ENCODE measurements at regions not wholly inside any gene's neighbourhood (a gene's known extent, or its start where the extent isn't known, plus 50 kb on each side); places are given as distances from the start of the nearest gene placed in this dataset.

DNA sequence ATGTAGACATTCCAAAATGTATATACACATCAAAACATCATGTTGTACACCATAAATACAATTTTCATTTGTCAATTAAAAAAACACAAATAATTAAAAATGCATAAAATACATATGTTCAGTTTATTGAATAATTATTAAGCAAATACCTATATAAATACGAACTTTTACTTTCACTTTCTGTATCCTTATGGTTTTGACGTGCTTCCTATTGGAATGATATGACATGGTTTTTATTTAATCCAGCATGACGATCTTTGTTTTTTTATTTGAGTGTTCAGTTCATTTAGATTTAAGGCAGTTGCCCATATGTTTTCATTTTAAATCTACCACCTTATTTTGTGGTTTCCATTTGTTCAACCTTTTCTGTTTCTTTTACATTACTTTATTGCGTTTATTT is 198.3 kb upstream of the PLET1 start:
- peaks cover 24% of the 10 kb centered on the region for H3K4me1 Mint-ChIP-seq (ENCODE audit: low read depth)
- H3K36me3 Mint-ChIP-seq (ENCODE audit: low read depth) = no peaks in the 10 kb centered on the region
- no peaks in the 10 kb centered on the region for H3K27me3 Mint-ChIP-seq (ENCODE audit: insufficient read depth)
- no peak for DNase-seq
- H3K9me3 Mint-ChIP-seq = no peaks in the 10 kb centered on the region
- H3K4me3 Mint-ChIP-seq = peak overlapping the region; percentile 94
- TF ChIP-seq, protein P1, sequence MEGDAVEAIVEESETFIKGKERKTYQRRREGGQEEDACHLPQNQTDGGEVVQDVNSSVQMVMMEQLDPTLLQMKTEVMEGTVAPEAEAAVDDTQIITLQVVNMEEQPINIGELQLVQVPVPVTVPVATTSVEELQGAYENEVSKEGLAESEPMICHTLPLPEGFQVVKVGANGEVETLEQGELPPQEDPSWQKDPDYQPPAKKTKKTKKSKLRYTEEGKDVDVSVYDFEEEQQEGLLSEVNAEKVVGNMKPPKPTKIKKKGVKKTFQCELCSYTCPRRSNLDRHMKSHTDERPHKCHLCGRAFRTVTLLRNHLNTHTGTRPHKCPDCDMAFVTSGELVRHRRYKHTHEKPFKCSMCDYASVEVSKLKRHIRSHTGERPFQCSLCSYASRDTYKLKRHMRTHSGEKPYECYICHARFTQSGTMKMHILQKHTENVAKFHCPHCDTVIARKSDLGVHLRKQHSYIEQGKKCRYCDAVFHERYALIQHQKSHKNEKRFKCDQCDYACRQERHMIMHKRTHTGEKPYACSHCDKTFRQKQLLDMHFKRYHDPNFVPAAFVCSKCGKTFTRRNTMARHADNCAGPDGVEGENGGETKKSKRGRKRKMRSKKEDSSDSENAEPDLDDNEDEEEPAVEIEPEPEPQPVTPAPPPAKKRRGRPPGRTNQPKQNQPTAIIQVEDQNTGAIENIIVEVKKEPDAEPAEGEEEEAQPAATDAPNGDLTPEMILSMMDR (IDR thresholded peaks at IDR 0.05) = no peak
- H3K27ac Mint-ChIP-seq = peak overlapping the region; percentile 80

DNA sequence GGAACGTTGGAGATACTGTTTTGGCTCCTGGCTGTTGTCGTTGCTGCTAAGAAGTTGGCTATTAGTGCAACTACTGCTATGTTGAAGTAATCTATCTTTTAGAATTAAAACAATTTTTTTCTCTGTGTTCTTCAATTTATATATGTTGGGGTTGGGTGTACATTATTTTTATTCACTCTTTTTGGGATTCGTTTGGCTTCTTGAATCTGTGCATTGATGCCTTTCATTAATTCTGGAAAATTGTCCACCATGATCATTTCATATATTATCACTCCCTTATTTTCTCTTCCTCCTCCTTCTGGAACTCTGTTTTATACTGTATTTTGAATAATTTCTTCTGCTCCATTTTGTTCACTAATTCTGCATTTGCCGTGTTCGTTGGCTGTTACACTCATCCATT is 199.5 kb upstream of the PLET1 start:
- Mint-ChIP-seq H3K36me3 (ENCODE audit: low read depth) (no peaks in the 10 kb centered on the region), H3K4me3 (no peak overlapping the region), H3K9me3 (no peaks in the 10 kb centered on the region), H3K4me1 (ENCODE audit: low read depth) (peaks cover 18% of the 10 kb centered on the region), H3K27ac (no peak overlapping the region), H3K27me3 (ENCODE audit: insufficient read depth) (no peaks in the 10 kb centered on the region)
- TF ChIP-seq, protein P1 (IDR thresholded peaks at IDR 0.05) = no peak
- DNase-seq = no peak

DNA sequence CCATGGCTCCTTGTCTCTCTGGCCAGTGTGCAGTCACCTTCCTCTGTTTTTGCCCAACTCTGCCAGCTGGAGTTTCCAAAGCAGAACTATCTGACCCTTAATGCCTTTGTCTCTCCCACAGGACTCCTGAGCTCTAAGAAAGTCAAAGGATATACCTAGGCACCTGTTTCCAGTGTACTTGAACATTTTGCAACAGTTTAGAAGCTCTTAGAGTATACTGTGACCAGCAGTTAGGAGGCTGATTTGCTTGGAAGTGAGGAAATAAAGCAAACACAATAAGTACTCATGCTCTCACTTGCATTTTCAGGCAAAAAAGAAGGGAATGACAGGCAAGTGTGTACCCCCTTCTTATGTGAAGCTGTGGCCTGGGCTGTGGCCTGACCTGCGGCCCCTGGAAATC is 204.3 kb upstream of the PLET1 start:
- peaks cover 20% of the 10 kb centered on the region for H3K4me1 Mint-ChIP-seq (ENCODE audit: low read depth)
- H3K27ac Mint-ChIP-seq = no peak overlapping the region
- TF ChIP-seq, protein P1 (IDR thresholded peaks at IDR 0.05) = no peak
- DNase-seq = no peak
- H3K27me3 Mint-ChIP-seq (ENCODE audit: insufficient read depth) = no peaks in the 10 kb centered on the region; the same call in 1 of the 2 replicates
- H3K9me3 Mint-ChIP-seq = no peaks in the 10 kb centered on the region
- H3K36me3 Mint-ChIP-seq (ENCODE audit: low read depth) = no peaks in the 10 kb centered on the region
- H3K4me3 Mint-ChIP-seq = no peak overlapping the region

DNA sequence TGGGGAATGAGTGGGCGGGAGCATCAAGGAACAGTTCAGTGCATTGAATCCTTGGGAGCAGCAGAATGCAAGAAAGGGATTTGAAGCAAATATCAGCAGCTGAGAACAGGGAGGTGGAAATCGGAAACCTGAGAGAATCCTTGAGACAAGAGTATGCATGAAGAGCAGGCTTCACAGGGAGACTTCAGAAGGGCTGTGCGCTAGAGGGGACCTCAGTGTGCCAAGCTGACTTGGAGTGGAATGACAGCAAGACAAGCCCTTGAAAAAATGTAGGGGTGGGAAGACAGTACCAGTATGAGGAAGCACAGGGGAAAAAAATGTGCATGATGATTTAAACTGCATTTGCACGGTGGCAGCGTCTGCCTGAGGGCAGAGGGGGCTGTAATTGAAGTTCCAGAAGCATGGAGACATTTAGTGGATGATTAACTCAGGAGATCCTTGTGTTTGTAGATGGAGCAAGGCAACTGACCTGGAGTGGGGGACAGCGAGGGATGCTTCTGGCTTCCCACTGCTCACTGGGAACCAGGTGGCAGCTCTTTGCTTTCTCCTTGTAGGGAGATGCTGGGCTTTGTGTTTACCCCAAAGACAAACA is 204.9 kb upstream of the PLET1 start:
- no peak for DNase-seq
- Mint-ChIP-seq H3K36me3 (ENCODE audit: low read depth) (no peaks in the 10 kb centered on the region), H3K9me3 (no peaks in the 10 kb centered on the region), H3K4me3 (no peak overlapping the region), H3K4me1 (ENCODE audit: low read depth) (peaks cover 26% of the 10 kb centered on the region), H3K27ac (no peak overlapping the region), H3K27me3 (ENCODE audit: insufficient read depth) (no peaks in the 10 kb centered on the region; the same call in 1 of the 2 replicates)
- TF ChIP-seq, protein P1 (IDR thresholded peaks at IDR 0.05) = no peak

DNA sequence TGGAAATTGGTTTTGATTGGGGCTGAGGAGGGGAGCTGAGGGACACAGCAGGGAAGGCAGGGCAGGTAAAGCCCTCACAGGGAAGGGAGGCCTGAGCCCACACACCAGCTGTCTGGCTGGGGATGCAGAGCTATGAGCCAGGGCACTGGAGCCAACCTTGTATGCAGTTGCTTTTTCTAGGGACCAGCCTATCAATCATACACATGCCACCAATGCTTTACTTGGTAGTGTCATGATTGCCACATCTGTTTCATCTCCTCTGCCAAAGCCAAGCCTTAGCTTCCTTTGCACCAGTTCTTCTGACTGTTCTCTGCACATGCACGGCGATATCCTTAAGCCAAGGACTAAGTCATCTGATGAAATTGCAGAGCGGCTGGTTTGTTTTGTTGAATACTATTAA is 207.1 kb upstream of the PLET1 start:
- TF ChIP-seq, protein P1 (IDR thresholded peaks at IDR 0.05) = no peak
- no peak overlapping the region for H3K27ac Mint-ChIP-seq
- H3K4me3 Mint-ChIP-seq = no peak overlapping the region
- H3K9me3 Mint-ChIP-seq = no peaks in the 10 kb centered on the region
- peaks cover 2% of the 10 kb centered on the region for H3K27me3 Mint-ChIP-seq (ENCODE audit: insufficient read depth)
- H3K4me1 Mint-ChIP-seq (ENCODE audit: low read depth) = peaks cover 29% of the 10 kb centered on the region
- no peaks in the 10 kb centered on the region for H3K36me3 Mint-ChIP-seq (ENCODE audit: low read depth)
- DNase-seq = no peak

DNA sequence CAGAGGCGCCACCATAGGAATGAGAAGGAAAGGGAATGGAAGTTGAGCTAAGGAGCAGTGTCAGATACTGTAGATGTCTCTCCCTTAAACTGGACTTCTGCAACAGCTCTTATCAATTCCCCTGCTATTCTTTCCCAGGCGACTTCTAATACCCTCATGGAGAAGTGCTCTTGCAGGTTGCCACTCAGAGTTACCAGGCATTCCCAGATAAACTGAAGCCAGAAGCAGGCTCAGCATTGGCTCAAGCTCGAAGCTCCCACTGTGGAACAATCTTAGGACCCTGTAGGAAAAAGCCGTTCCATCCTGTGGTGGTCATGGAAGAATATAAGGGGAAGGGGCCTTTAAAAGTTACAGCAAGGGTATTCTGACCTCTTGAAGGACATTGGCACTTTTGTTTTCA is 208.7 kb upstream of the PLET1 start:
- Mint-ChIP-seq H3K4me1 (ENCODE audit: low read depth) (peaks cover 29% of the 10 kb centered on the region), H3K9me3 (no peaks in the 10 kb centered on the region), H3K36me3 (ENCODE audit: low read depth) (no peaks in the 10 kb centered on the region)

More for the DNA sequence above, 208.7 kb upstream of the PLET1 start:
- Mint-ChIP-seq H3K27me3 (ENCODE audit: insufficient read depth) (peaks cover 9% of the 10 kb centered on the region), H3K4me3 (no peak overlapping the region), H3K27ac (no peak overlapping the region)
- no peak for DNase-seq
- TF ChIP-seq, protein P1 (IDR thresholded peaks at IDR 0.05) = no peak

Measured in HFFc6 (cell line).